H1 (cell line): ENCODE measurements at regions not wholly inside any gene's neighbourhood (a gene's known extent, or its start where the extent isn't known, plus 50 kb on each side); places are given as distances from the start of the nearest gene placed in this dataset.

Source experiments
- ATF2 ChIP-seq: IDR thresholded peaks from 2 replicates; pipeline ENCODE4 v1.6.1; 2012; ENCODE audit warnings: low read length, inconsistent platforms
- CTCF ChIP-seq, 3 experiments: IDR thresholded peaks; 1 replicate in 2 of 3; 2 replicates in 1 of 3; pipeline versions ENCODE4 v1.5.1 to v1.6.1; 2011; ENCODE audit warnings: low read length in 3 of 3, mild to moderate bottlenecking in 3 of 3, inconsistent platforms in 2 of 3, low read depth in 1 of 3, moderate library complexity in 1 of 3; ENCODE audit not compliant: insufficient read depth in 1 of 3; ENCODE audit errors: control extremely low read depth in 1 of 3
- EP300 ChIP-seq, 2 experiments: IDR thresholded peaks; 1 replicate in 1 of 2; 2 replicates in 1 of 2; pipeline ENCODE4 v1.6.1; 2011 to 2012; ENCODE audit warnings: low read depth in 2 of 2, low read length in 2 of 2, mild to moderate bottlenecking in 2 of 2, borderline replicate concordance in 1 of 2, inconsistent platforms in 1 of 2, moderate library complexity in 1 of 2
- EZH2 ChIP-seq: fragments of 200-600 bp; sonication (generic); IDR thresholded peaks from 2 replicates; pipeline ENCODE4 v1.7.1; 2012; ENCODE audit warnings: low read depth, mild to moderate bottlenecking, moderate library complexity, low read length, inconsistent platforms; ENCODE audit not compliant: severe bottlenecking
- GABPA ChIP-seq: IDR thresholded peaks from 2 replicates; pipeline ENCODE4 v1.6.1; 2011; ENCODE audit warnings: mild to moderate bottlenecking, low read length, moderate library complexity, borderline replicate concordance; ENCODE audit not compliant: insufficient read depth
- HDAC6 ChIP-seq: IDR thresholded peaks from one replicate; pipeline ENCODE4 v1.7.1; 2012; ENCODE audit warnings: low read depth, mild to moderate bottlenecking, inconsistent platforms, low read length, moderate library complexity
- MAFK ChIP-seq: IDR thresholded peaks from 2 replicates; pipeline ENCODE4 v1.6.1; 2012; ENCODE audit warnings: low read depth, mild to moderate bottlenecking, improper control_type of control experiment, low read length
- MAX ChIP-seq: IDR thresholded peaks from 2 replicates; pipeline ENCODE4 v1.6.1; 2012; ENCODE audit warnings: inconsistent platforms
- POLR2A ChIP-seq, 2 experiments: IDR thresholded peaks; 1 replicate in 1 of 2; 2 replicates in 1 of 2; pipeline ENCODE4 v1.6.1; 2011; ENCODE audit warnings: low read depth in 2 of 2, low read length in 2 of 2, mild to moderate bottlenecking in 2 of 2; ENCODE audit errors: control extremely low read depth in 1 of 2
- POLR2AphosphoS5 ChIP-seq: IDR thresholded peaks from 2 replicates; pipeline ENCODE4 v1.6.1; 2011; ENCODE audit warnings: low read depth, low read length
- POU5F1 ChIP-seq: IDR thresholded peaks from 2 replicates; pipeline ENCODE4 v1.6.1; 2011; ENCODE audit warnings: low read depth, mild to moderate bottlenecking, low read length, moderate library complexity
- RXRA ChIP-seq: IDR thresholded peaks from 2 replicates; pipeline ENCODE4 v1.6.1; 2011; ENCODE audit warnings: low read depth, mild to moderate bottlenecking, low read length, moderate library complexity; ENCODE audit not compliant: insufficient read depth
- SP4 ChIP-seq: IDR thresholded peaks from 2 replicates; pipeline ENCODE4 v1.6.1; 2012; ENCODE audit warnings: low read length, inconsistent platforms
- SRF ChIP-seq: IDR thresholded peaks from 2 replicates; pipeline ENCODE4 v1.6.1; 2011; ENCODE audit warnings: mild to moderate bottlenecking, low read depth, low read length, moderate library complexity

- TF ChIP-seq POLR2A (IDR thresholded peaks at IDR 0.05; ENCODE audit: control extremely low read depth in 1 of 2, low read depth in 2 of 2, low read length in 2 of 2): no peak
- TF ChIP-seq CTCF (IDR thresholded peaks at IDR 0.05; ENCODE audit: control extremely low read depth in 1 of 3, insufficient read depth in 1 of 3, low read depth in 1 of 3, low read length in 3 of 3): no peak
- no peak for TF ChIP-seq POLR2AphosphoS5
- TF ChIP-seq HDAC6: no peak
- no peak for TF ChIP-seq RXRA
- TF ChIP-seq EZH2: no peak
- no peak for TF ChIP-seq MAFK
- TF ChIP-seq SP4: no peak
- no peak for TF ChIP-seq POU5F1
- no peak for TF ChIP-seq EP300 (IDR thresholded peaks at IDR 0.05; ENCODE audit: borderline replicate concordance in 1 of 2, low read depth in 2 of 2, low read length in 2 of 2)
- no peak for TF ChIP-seq SRF
- no peak for TF ChIP-seq ATF2
- no peak for TF ChIP-seq GABPA
- no peak for TF ChIP-seq MAX
Measured at GRCh38 chr19:28858933-28859332, 354.0 kb downstream of the UQCRFS1 start.
